ENCODE measurements at regions not wholly inside any gene's neighbourhood (a gene's known extent, or its start where the extent isn't known, plus 50 kb on each side); places are given as distances from the start of the nearest gene placed in this dataset.

GRCh38 chr10:70973275-70973674 lies 84.9 kb upstream of the PCBD1 start:
- no peak for DNase-seq (ENCODE audit: low spot score)
- no peak for TF ChIP-seq CTCF (IDR thresholded peaks at IDR 0.05; ENCODE audit: extremely low read depth, insufficient read depth, missing control alignments)
- in situ Hi-C loops (cut with MboI; ENCODE audit: low pct_unique_long_range_greater_than_20kb, low sequenced_read_pairs, unreplicated experiment), result no loop called here

GRCh38 chr10:70974351-70974901 lies 86.1 kb upstream of the PCBD1 start:
- no peak for DNase-seq (ENCODE audit: low spot score)
- in situ Hi-C loops (cut with MboI; ENCODE audit: low pct_unique_long_range_greater_than_20kb, low sequenced_read_pairs, unreplicated experiment), result no loop called here
- no peak for TF ChIP-seq CTCF (IDR thresholded peaks at IDR 0.05; ENCODE audit: extremely low read depth, insufficient read depth, missing control alignments)

DNA sequence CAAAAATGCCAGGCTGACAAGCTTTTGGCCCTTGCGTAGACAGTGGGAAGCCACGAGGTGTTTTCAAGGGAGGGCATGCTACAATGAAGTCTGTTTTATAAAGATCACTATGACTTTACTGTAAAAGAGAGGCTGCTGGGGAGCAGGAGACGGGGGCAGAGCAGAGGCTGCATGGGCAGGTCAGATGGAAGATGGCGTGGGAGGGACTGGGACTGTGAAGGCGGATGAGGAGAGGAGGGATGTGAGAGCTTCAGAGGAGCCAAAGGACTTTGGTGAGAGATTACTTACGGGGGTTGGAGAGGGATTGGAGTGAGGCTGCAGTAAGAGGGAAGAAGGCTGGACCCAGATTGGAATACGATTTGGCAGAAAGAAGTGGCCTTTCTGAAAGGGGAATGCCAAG lies 86.6 kb upstream of the PCBD1 start:
- TF ChIP-seq CTCF (IDR thresholded peaks at IDR 0.05; ENCODE audit: extremely low read depth, insufficient read depth, missing control alignments), result no peak
- in situ Hi-C loops (cut with MboI; ENCODE audit: low pct_unique_long_range_greater_than_20kb, low sequenced_read_pairs, unreplicated experiment), result no loop called here
- DNase-seq (ENCODE audit: low spot score), result no peak

DNA sequence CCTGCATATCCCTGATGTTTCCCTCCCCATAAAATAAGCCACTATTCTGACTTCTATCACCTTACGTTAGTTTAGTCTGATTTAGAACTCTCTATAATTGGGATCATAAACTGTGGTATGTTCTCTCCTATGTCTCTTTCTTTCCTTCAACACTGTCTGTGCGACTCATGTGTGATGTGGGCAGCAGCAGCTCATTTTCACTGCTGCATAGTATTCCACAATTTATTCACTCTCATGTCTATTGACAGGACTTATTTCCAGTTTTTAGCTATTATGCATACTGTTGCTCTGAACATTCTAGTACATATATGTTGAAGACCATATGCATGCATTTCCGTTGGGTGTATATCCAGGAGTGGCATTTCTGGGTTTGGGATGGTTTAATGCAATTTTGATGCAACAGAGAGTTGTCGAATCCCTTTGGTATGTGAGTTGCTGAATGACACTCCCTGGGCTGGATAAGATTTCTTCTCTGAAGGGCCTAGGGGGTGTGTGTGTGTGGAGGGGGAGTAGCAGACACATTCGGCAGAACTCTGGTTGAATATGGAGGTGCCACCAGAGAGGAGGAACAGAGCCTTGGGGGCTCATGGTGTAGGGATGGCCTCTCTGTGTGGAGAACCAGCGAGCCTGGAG lies 87.8 kb upstream of the PCBD1 start:
- DNase-seq (ENCODE audit: low spot score), result no peak
- TF ChIP-seq CTCF (IDR thresholded peaks at IDR 0.05; ENCODE audit: extremely low read depth, insufficient read depth, missing control alignments), result no peak
- in situ Hi-C loops (cut with MboI; ENCODE audit: low pct_unique_long_range_greater_than_20kb, low sequenced_read_pairs, unreplicated experiment), result no loop called here

DNA sequence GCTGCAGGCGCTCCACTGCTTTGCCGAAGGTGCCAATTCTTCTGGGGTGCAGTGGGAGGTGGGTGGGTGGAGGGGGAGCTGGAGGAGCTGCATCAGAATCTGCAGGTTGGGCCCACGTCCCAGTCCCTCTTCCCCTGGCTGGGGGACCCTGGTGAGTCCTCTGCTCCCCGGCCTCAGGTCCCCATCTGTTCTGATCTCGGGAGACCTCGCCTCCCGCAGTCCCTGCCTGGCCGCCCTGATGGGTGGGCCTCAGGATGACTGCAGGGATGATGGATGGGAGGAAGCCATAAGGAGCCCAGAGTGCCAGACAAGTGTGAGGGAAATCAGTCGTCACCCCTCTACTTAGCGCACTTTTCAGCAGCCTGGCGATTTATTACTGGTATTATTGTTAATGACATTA lies 89.3 kb upstream of the PCBD1 start:
- DNase-seq (ENCODE audit: low spot score), result no peak
- in situ Hi-C loops (cut with MboI; ENCODE audit: low pct_unique_long_range_greater_than_20kb, low sequenced_read_pairs, unreplicated experiment), result no loop called here
- no peak for TF ChIP-seq CTCF (IDR thresholded peaks at IDR 0.05; ENCODE audit: extremely low read depth, insufficient read depth, missing control alignments)

DNA sequence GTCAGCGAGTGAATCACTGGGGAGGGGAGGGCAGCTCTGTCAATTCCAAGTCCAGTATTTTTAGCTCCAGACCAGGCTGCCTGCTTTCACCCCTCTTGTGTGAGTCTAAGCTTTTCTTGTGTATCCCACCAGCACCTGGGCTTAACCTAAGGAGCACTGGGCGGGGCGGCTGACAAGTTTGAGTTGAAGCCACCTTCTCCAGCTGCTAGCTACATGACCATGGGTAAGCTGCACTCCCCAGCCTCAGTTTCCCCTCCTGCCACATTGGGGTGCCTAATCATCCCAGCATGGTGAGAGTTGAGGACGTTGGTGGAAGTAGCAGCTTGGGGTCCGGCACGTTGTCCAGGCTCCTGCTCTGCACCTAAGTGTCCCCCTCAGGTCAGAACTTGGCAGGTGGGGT lies 89.8 kb upstream of the PCBD1 start:
- in situ Hi-C loops (cut with MboI; ENCODE audit: low pct_unique_long_range_greater_than_20kb, low sequenced_read_pairs, unreplicated experiment), result no loop called here
- no peak for TF ChIP-seq CTCF (IDR thresholded peaks at IDR 0.05; ENCODE audit: extremely low read depth, insufficient read depth, missing control alignments)
- no peak for DNase-seq (ENCODE audit: low spot score)
